GM06990 (cell line): ENCODE measurements at regions not wholly inside any gene's neighbourhood (a gene's known extent, or its start where the extent isn't known, plus 50 kb on each side); places are given as distances from the start of the nearest gene placed in this dataset.

Experiments
- DNase-seq: peaks from one replicate; pipeline ENCODE4 v3.0.0-alpha.2; 2011; ENCODE audit not compliant: insufficient read length; ENCODE audit errors: extremely low read depth
- H3K27me3 ChIP-seq: replicated peaks from 2 replicates; pipeline ENCODE4 v1.6.0; 2011; ENCODE audit warnings: low read length; ENCODE audit not compliant: control insufficient read depth, insufficient read depth
- H3K36me3 ChIP-seq: 2 replicates; pipeline ENCODE4 v1.5.1; 2011; ENCODE audit warnings: low read length; ENCODE audit not compliant: control insufficient read depth, insufficient read depth
- H3K4me3 ChIP-seq: replicated peaks from 2 replicates; pipeline ENCODE4 v1.5.1; 2011; ENCODE audit warnings: low read depth, mild to moderate bottlenecking, control low read depth, low read length
- TF ChIP-seq, protein P1 (sequence below): IDR thresholded peaks from 2 replicates; pipeline ENCODE4 v1.5.1; 2011; ENCODE audit warnings: low read length, control low read depth, mild to moderate bottlenecking, inconsistent platforms; ENCODE audit not compliant: insufficient read depth, poor library complexity, severe bottlenecking

DNA sequence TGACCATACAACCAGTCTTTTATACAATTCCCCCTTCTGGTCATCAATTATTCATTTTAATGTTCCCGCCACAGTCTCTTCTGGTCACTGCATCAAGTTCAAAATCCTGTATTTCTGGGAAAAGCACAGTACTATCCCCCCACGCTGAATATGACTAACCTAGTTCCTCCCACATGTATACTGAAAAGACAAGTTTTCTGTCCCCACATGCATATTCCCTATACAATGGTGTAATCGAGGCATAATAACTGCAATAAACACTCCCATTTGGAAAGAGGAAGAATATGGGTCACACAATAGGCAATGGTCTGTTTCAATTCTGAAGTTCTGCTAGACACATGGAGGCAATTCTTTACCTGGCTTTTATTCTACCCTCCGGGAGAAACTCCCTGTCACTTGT, 344.9 kb downstream of the EFNA5 start:
- Histone ChIP-seq H3K27me3 (no peaks in the 10 kb centered on the region), H3K4me3 (no peak overlapping the region), H3K36me3 (no peaks in the 10 kb centered on the region)
- TF ChIP-seq, protein P1, sequence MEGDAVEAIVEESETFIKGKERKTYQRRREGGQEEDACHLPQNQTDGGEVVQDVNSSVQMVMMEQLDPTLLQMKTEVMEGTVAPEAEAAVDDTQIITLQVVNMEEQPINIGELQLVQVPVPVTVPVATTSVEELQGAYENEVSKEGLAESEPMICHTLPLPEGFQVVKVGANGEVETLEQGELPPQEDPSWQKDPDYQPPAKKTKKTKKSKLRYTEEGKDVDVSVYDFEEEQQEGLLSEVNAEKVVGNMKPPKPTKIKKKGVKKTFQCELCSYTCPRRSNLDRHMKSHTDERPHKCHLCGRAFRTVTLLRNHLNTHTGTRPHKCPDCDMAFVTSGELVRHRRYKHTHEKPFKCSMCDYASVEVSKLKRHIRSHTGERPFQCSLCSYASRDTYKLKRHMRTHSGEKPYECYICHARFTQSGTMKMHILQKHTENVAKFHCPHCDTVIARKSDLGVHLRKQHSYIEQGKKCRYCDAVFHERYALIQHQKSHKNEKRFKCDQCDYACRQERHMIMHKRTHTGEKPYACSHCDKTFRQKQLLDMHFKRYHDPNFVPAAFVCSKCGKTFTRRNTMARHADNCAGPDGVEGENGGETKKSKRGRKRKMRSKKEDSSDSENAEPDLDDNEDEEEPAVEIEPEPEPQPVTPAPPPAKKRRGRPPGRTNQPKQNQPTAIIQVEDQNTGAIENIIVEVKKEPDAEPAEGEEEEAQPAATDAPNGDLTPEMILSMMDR: no peak
- DNase-seq: no peak

DNA sequence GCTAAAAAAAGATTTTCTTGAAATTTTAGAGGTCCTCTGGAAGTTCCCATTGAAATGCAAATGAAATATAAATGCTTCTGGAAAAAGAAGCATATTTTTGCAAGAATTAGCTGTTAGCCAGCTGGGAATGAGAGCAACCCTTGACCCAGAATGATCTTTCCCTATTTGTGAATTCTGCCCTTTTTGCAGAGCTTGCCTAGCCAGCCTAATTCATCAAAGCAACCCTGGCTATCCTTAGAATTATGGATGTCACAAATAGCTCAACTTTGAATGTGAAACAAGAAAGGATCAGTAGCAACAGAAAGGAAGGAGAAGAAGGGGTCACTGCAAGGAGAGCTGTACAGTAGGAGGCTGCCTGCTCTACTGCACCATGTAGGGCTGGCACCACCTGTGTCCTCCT, 345.9 kb downstream of the EFNA5 start:
- H3K4me3 ChIP-seq: no peak overlapping the region
- no peaks in the 10 kb centered on the region for H3K27me3 ChIP-seq
- H3K36me3 ChIP-seq: no peaks in the 10 kb centered on the region
- TF ChIP-seq, protein P1: no peak
- no peak for DNase-seq

DNA sequence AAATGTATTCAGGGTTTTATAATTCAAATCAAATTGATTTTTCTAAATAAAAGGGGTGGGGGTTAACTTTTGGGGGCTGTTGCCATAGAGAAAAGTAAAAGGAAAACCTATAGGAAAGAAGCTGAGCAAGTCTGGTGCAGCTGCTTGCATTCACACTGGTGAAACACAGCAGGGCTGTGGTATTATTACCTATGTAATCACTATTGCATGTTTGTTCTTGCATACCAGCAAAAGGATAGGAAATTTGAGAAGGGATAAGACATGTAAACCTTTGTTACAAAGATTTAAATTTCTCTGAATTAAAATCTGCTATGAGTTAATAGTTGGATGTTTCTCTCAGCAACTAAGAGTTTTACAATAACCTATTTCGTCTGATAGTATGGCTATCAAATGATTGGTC, 346.7 kb downstream of the EFNA5 start:
- no peak overlapping the region for H3K4me3 ChIP-seq
- H3K27me3 ChIP-seq: no peaks in the 10 kb centered on the region
- no peak for DNase-seq
- no peaks in the 10 kb centered on the region for H3K36me3 ChIP-seq
- TF ChIP-seq, protein P1: no peak

DNA sequence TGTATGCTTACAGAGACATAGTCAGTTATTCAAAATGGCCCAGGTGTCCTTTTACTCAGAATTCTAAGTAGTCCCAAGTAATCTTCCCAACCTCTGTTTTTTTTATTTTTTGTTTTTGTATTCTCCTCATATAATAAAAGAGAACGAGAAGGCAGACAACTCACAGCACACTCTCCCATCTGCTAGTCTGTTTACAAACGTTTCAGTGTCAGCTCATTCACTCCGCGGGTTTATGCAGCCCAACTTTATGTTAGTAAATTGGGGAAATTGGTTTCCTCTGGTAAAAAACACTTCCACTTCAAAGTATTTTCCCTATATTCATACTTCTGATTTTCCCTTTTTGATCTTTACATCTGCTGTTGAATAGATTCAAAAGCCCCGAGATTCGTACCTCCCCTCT, 347.2 kb downstream of the EFNA5 start:
- no peaks in the 10 kb centered on the region for H3K27me3 ChIP-seq
- TF ChIP-seq, protein P1: no peak
- no peak overlapping the region for H3K4me3 ChIP-seq
- no peaks in the 10 kb centered on the region for H3K36me3 ChIP-seq
- no peak for DNase-seq

DNA sequence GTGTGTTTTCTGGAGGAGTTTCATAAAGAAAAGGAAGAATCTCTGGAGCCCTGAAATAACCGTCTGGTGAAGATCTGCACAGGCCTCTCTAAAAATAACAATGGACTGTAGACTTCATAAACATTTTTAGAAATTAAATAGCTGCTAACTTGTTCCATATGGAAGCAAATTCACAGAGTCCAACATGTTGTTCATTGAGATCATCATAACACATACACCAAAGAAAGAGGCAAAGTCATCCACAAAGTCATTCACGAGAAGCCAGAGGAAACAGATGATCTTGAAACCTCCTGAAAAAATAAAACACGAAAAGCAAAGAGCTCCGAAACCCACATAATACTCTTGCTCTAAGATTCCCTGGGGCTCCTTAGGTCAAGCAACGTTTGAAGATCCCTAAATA, 347.8 kb downstream of the EFNA5 start:
- DNase-seq: no peak
- H3K36me3 ChIP-seq: no peaks in the 10 kb centered on the region
- TF ChIP-seq, protein P1: no peak
- no peaks in the 10 kb centered on the region for H3K27me3 ChIP-seq
- no peak overlapping the region for H3K4me3 ChIP-seq

DNA sequence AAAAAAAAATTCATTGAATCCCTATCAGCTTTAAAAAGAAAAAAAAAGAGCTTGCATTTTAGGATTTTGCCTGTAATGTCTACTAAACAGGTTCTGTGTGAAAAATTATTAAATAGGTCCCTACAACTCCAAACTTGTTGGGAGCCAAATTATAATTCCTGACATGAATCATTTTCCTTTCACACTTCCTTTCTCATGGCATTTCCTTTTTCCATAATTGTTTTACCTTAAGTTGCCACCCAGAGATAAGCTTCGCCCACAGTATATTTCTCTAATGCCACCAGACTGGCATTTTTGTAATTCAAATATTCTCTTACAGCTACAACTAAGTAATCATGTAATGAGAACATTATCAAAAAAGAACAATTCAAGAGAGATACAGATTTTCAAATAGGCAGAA, 348.8 kb downstream of the EFNA5 start:
- no peaks in the 10 kb centered on the region for H3K27me3 ChIP-seq

More for the DNA sequence above, 348.8 kb downstream of the EFNA5 start:
- no peak for DNase-seq
- TF ChIP-seq, protein P1: no peak
- Histone ChIP-seq H3K4me3 (no peak overlapping the region), H3K36me3 (no peaks in the 10 kb centered on the region)
